ENCODE measurements at regions not wholly inside any gene's neighbourhood (a gene's known extent, or its start where the extent isn't known, plus 50 kb on each side); places are given as distances from the start of the nearest gene placed in this dataset.

GRCh38 chr2:136373841-136374240, 255.9 kb upstream of the CXCR4 start:
- DNase-seq (ENCODE audit: low read depth) = no peak

DNA sequence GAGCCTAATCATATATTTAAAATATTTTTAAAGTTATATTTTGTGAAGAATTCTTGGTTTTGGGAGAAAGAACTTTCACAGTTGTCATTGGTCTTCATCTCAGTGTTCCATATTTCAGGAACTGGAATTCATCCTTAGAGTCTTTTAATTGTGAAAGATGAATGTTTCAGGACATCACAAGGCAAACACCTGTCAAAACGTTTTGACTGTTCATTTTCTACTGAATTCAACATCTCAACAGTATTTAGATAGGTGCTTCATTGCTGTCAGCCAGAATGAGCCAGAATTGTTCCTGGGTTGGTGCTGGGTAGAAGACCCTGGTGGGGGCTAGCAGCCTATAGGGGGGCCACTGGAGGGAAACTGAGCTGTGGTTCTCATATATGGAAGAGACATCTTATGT, 255.1 kb upstream of the CXCR4 start:
- DNase-seq (ENCODE audit: low read depth) = no peak

DNA sequence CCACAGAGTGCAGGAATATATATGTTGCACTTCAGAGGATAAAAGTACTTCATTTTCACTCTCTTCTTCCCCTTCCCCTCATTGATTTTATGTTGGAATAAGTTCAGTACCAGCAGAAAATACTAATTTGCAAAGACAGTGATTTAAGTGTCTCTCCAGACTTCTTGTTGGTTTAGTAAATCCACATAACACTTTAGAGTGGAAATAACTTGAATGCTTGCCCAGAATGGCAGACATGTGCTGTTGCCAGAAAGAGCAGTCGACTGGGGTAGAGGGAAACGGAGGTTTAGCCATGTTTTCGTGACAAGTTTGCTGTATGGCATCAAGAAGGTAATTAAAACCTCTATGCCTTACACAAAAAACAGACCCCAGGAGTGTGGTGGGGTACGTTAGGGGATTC, 246.0 kb upstream of the CXCR4 start:
- no peak for DNase-seq (ENCODE audit: low read depth)

DNA sequence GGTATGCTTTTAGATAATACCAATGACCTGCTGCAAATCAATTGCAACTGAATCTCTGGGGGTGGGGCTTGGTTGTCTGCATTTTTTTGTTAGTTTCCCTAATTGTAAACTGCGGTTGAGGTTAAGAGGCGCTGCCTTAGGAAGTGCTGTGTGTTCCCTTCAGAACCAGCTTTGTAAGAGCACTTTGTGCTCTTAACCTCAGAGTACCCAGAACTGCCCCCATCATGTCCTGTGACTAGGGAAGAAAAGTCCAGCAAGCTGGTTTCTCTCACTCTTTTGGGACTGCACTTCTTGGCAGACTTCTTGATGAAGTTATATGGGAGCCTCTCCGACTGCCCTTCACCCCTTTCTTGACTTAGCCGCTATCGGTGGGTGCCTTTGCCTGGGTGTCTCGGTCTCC, 245.5 kb upstream of the CXCR4 start:
- no peak for DNase-seq (ENCODE audit: low read depth)

GRCh38 chr2:136362676-136363390, 244.9 kb upstream of the CXCR4 start:
- no peak for DNase-seq (ENCODE audit: low read depth)

DNA sequence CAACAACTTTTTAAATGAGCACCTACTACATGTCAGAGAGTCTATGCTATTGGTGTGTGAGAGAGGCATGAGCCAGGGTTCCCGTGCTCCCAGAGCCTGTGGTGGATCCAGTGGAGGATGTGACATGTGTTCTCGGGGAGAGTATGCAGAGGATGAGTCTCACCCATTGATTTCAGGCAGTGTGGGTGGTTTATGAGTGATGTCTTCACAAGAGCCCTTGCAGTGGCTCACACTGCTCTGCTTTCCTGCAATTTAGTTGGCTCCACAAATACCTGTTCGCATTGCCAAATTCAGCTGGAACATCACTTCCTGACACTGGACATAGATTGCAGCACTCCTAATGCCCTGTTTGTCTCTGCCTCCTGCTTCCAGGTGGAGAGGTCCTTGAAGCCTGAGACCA, 243.6 kb upstream of the CXCR4 start:
- no peak for DNase-seq (ENCODE audit: low read depth)

DNA sequence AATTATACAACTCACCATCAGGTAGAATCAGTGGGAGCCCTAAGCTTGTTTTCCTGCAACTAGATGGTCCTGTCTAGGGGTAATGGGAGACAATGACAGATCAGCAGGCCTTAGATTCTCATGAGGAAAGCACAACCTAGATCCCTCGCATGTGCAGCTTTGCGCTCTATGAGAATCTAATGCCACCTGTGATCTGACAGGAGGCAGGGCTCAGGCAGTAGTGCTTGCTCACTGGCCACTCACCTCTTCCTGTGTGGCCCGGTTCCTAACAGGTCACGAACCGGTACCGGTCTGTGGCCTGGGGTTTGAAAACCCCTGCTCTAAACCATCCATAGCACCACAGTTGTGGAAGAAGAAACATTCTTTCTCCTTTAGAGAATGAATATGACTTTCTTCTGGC, 242.8 kb upstream of the CXCR4 start:
- no peak for DNase-seq (ENCODE audit: low read depth)

DNA sequence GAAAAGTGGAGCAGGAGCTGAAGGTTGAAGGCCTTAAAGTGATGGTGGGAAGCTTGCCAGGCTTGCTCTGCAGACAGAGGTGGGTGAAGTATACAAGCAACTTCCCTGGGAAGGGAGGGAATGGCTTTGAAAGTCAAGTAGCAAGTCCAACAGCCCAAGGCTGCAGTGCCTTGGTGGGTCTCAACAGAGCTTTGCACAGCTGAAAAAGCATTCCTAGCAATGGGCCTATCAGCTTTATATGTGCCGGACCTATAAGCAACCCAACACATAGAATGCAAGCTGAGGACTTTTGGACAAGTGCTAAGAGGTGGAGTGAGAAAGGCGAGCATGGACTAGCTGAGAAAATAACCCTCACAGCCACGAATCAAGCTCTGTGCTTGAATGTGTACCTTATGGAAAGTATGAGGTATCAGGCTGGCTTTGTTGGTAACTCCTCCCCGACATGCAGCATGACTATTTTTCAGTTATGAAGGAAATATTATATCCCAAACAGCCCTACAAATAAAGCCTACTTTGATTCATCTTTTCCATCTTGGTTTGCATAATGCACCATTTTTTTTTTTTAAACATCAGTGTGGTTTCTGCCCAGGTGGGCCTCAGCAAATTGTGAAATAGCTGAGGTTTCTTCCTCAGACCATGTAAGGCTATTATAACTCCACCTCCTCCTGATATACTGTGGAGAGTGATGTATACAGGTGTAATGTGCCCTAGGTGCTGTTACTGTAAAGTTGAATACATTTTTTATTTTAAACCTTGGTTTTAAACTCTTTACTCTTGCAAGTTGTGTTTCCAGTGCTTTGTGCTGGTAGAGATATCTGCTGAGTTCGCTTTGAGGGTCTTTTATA, 241.4 kb upstream of the CXCR4 start:
- DNase-seq (ENCODE audit: low read depth) = no peak

DNA sequence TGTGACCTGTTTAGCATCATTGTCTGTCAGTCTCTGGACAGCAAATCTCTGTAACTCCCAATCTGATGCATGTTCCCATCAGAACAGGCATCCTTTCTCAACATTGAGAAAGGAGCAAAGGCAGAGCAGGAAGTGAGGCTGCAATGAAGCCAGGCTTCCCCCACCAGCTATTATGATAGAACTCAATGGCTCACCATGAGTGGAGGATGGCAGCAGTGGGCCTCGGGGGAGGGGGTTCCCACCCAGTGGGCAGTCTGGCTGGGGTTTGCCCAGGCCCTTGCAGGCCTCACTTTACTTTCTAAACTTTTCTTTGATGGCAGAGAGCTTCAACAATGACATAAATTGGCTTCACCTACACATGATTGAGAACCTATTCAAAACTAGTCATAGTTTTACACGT, 240.6 kb upstream of the CXCR4 start:
- DNase-seq (ENCODE audit: low read depth) = no peak

DNA sequence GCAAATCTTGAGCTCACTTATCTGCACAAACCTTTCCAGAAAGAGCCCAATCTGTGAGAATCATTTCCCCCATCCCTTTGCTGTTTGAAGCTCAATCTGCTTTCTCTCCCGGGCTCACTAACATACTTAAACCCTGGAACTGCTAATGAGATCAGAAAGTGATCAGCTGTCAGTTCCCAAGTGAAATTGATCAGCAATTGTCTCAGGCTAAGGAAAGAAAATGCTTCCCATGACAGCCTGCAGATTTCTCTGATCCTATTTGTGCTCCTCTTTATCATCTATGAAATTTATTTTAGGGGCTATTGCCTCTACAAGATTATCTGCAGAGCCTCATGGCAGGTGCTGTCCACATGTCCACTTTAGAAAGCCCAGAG, 239.0 kb upstream of the CXCR4 start:
- DNase-seq (ENCODE audit: low read depth) = no peak

DNA sequence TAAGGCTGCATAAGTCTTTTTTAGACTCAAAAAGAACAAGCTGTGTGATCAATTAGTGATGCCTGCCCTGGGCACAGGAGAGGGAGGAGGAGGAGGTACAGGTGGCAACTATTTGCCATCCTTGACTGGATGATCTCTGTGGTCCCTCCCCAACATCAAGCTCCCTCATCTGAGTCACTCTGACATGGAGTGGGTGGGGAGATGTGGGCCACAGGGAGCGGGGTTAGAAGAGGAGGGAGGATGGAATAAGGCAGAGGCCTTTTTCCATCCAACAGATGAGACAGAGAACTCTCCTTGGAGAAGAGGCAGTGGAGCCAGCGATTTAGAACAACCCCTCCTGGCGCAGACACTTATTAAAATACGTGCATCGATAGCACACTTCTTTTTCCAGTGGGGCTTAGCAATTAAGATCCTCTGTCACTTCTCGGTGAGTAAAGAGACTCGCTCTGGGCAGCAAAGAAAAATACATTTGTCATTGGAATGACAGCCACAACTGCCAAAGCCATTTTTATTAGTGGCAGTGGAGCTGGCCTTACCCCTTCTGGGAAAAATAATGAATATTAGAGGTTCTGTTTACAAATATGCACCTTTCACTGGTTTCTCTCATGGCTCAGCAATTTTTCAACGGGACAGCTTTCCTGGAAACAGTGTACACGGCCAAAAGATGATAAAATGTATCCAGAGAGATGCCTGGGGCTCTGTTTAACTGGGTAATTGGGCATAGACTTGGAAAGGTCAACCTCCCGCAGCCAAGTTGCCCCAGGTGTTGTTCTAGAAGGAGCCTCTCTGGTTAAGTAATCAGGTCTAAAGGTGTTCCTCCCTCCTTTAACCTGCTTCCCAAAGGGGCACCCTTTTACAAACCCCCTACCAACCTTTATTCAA, 238.4 kb upstream of the CXCR4 start:
- DNase-seq (ENCODE audit: low read depth) = no peak

- DNase-seq (ENCODE audit: low read depth) = no peak
Observed at GRCh38 chr2:136351684-136352083, 233.7 kb upstream of the CXCR4 start.

DNA sequence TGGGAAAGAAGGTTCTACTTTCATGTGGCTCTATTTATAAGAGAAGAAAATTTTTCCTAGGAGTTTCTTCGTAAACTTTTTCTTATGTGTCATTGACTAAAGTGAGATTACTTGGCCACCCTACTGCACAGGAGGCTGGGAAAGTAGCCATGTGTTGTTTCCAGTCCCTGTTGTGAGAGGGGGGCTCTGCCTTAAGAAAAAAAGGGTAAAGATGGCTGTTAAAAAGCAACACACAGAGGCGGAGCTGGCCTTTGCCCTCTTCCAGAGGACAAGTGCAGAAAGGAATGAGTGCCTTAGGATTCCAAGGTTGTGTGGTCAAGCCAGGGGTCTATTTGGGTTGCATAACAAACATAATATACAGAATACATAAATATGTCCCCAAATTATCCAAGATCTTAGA, 230.0 kb upstream of the CXCR4 start:
- DNase-seq (ENCODE audit: low read depth) = no peak

DNA sequence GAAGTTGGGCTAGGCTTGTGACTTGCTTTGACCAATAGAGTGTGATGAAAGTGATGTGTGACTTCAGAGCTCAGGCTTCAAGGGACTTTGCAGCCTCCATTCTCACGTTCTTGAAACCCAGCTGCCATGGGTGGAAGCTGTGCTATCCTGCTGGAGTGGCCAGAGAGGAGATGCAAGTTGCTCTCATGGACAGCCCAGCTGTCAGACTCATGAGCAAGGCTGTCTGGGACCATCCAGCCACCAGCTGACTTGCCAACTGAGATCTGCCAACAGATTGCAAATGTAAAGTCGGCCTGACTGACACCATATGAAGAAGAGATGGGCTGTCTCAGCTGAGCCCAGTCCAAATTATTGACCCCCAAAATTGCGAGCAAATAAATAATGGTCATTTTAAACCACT, 226.4 kb upstream of the CXCR4 start:
- DNase-seq (ENCODE audit: low read depth) = no peak

DNA sequence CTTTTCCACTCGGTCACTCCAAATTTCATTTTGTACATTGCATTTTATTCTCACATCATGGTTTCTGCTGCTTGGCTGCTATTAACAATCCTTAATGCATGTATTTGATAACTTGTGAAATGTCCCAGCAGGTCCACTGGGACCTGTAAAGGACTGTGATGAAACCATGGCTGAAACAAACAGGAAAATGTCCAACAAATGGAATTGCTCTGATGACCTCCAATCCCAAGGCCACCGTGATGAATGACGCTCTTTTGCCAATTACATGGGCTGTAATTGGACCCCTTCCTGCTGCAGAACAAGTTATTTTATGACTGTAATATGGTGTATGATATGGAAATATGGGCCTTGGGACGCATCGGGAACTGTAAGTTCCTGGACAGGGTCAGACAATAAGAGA, 224.2 kb upstream of the CXCR4 start:
- DNase-seq (ENCODE audit: low read depth) = no peak

DNA sequence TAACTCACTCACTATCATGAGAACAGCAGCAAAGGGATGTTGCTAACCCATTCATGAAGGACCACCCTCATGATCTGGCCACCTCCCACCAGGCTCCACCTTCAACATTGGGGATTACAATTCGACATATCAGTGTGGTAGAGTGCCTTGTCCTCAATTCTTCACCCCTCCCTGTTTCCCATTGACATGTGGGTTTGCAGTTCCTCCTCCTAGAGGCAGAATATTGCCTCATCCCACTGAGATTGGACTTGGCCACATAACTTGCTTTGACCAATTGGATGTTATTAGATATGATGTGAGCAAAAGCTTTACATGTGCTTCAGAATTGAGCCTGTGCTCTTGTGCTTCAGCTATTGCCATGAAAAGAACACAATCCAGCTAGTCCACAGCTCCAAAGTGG, 217.0 kb upstream of the CXCR4 start:
- no peak for DNase-seq (ENCODE audit: low read depth)

DNA sequence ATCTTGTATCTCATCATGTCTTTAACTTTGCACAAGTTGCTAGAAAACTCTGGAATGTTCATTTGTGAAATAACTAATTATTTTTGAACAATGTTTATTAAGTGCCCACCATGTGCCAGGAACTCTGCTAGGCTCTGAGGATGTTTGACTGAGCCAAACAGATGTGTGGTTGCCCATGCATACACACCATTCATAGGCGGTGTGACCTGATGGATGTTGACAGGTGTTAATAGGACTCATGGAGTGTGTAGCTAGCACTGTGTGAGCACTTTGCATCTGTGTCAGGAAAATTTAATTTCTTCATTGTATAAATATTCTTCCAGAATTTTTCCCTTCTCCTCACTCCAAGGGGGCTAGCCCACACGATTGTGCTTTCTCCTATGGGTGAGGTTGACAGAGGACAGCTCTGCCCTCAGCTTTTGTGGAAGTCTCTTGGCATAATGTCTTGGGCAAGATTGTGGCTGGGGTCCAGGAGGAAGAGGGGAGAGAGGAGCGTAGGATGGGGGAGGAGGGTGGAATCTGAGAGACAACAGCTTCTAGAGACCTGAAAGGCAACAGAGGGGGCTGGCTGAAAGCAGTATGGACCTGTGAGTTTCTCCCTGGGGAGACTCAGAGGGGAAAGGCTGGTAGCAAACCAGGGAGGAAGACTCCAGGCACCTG, 214.6 kb upstream of the CXCR4 start:
- DNase-seq (ENCODE audit: low read depth) = no peak

GRCh38 chr2:136331226-136331625, 213.3 kb upstream of the CXCR4 start:
- no peak for DNase-seq (ENCODE audit: low read depth)

DNA sequence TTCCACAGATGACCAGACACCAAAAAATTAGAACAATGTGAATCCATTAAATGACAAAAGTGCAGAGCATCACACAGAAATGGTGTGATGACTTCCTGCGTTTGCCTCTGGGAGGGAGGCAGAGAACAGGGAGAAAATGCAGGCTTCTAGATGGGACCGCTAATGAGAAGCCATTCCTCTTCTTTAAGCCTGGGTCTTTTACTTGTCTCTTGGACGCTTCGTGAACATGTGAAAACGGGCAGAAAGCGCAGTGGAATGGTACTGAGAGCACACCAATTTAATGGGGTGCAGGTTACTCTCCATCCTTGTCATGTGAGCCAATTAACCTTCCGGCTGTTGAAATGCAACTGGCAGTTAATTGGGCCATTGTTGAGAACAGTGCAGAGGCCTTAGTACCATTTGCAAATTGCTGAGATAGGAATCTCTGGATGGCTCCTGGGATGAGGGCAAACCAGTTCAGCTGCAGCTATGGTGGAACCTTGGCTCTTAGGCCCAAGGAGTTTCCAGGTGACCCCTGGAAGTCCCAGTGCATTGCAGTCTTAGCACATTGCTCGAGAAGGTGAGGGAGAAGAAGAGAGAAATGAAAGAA, 210.4 kb upstream of the CXCR4 start:
- DNase-seq (ENCODE audit: low read depth) = no peak

GRCh38 chr2:136327162-136327852, 209.4 kb upstream of the CXCR4 start:
- DNase-seq (ENCODE audit: low read depth) = peak; percentile 43

DNA sequence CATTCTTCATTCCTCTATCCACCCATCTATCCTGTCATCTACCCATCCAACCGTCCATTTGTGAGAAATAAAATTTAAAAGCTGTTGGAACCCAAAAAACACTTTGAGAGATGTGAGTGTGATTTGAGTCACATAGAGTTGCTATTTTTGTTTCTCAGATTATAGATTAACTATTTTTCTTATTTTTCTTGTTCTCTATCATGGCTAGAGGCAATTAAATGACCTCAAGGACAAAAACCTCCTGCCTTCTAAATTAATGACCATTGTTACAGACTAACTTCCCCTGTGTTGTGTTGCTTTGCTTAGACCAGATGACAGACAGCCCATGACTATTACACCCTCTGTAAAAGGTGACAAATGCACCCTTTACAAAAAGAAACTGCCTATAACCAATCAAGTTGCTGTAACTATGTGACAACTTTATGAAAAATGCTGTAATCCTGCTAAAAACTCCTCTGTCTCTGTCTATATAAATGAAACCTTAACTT, 207.9 kb upstream of the CXCR4 start:
- no peak for DNase-seq (ENCODE audit: low read depth)
